Uterus (tissue), 2 donors: ENCODE measurements at regions not wholly inside any gene's neighbourhood (a gene's known extent, or its start where the extent isn't known, plus 50 kb on each side); places are given as distances from the start of the nearest gene placed in this dataset.

Experiments
- CTCF ChIP-seq, 4 experiments: fragments of 200-600 bp in 2 of 4; fragments of 450-650 bp in 2 of 4; sonication (generic) in 2 of 4; IDR thresholded peaks; one replicate each; pipeline ENCODE4 v1.5.1; 2016 to 2019; ENCODE audit warnings: antibody characterized with exemption in 4 of 4, mild to moderate bottlenecking in 2 of 4, moderate library complexity in 1 of 4
- POLR2A ChIP-seq, 2 donors: fragments of 450-650 bp; IDR thresholded peaks; one replicate each; pipeline ENCODE4 v1.6.1; 2016; ENCODE audit warnings: antibody characterized with exemption in 2 of 2, mild to moderate bottlenecking in 1 of 2, moderate library complexity in 1 of 2

GRCh38 chr6:23213651-23214050 is 644.3 kb downstream of the HDGFL1 start:
- TF ChIP-seq POLR2A (IDR thresholded peaks at IDR 0.05), result no peak
- TF ChIP-seq CTCF (IDR thresholded peaks at IDR 0.05), result no peak
